Naive thymus-derived CD4-positive, alpha-beta T cell (primary cell): ENCODE measurements at regions not wholly inside any gene's neighbourhood (a gene's known extent, or its start where the extent isn't known, plus 50 kb on each side); places are given as distances from the start of the nearest gene placed in this dataset.
"Not testable (repeated sequence)": the region's sequence is repeated elsewhere in the genome, so short reads cannot be mapped to it uniquely, and the experiment has no call there.

ENCODE experiments used
- ATAC-seq: fragments of 150-1000 bp; cut with Tn5 transposase; 2 replicates; pipeline ENCODE4 v1.10.0; 2021; ENCODE audit warnings: mild to moderate bottlenecking, moderate library complexity
- CTCF ChIA-PET: fragments of 350-600 bp; sonication (Branson Sonifier 250); formaldehyde crosslinking; loops from one replicate; lab custom pipeline; 2021; ENCODE audit warnings: antibody characterized with exemption; lab: Charles Lee
- POLR2A ChIA-PET: fragments of 350-600 bp; sonication (Branson Sonifier 250); formaldehyde crosslinking; loops from one replicate; lab custom pipeline; 2021; ENCODE audit warnings: antibody characterized with exemption, inconsistent platforms; lab: Charles Lee
- DNase-seq, 9 donors: peaks; one replicate each; pipeline versions ENCODE4 v3.0.0 to v3.0.0-alpha.2; 2020 to 2022; ENCODE audit warnings: mixed read lengths in 1 of 9
- H3K27ac ChIP-seq: one replicate; pipeline ENCODE4 v1.7.0; 2013; ENCODE audit warnings: mild to moderate bottlenecking, low read depth, low read length, moderate library complexity
- H3K27me3 ChIP-seq, 2 donors: one replicate each; pipeline ENCODE4 v1.7.0; 2013; ENCODE audit warnings: low read length in 2 of 2, mild to moderate bottlenecking in 2 of 2, moderate library complexity in 2 of 2; ENCODE audit not compliant: control insufficient read depth in 2 of 2, insufficient read depth in 2 of 2
- H3K36me3 ChIP-seq, 3 experiments: 1 replicate in 2 of 3; 2 replicates in 1 of 3; pipeline ENCODE4 v1.7.0; 2013; ENCODE audit warnings: low read length in 3 of 3, mild to moderate bottlenecking in 3 of 3, moderate library complexity in 1 of 3; ENCODE audit not compliant: insufficient read depth in 3 of 3, control insufficient read depth in 2 of 3
- H3K4me1 ChIP-seq, 2 donors: one replicate each; pipeline ENCODE4 v1.7.0; 2013; ENCODE audit warnings: low read length in 2 of 2, mild to moderate bottlenecking in 2 of 2, moderate library complexity in 1 of 2; ENCODE audit not compliant: control insufficient read depth in 2 of 2, insufficient read depth in 2 of 2
- H3K4me3 ChIP-seq: 2 replicates; pipeline ENCODE4 v1.7.0; 2013; ENCODE audit warnings: mild to moderate bottlenecking, low read length
- H3K9me3 ChIP-seq, 3 experiments: 1 replicate in 2 of 3; 2 replicates in 1 of 3; pipeline ENCODE4 v1.7.0; 2013; ENCODE audit warnings: low read length in 3 of 3; ENCODE audit not compliant: control insufficient read depth in 2 of 3
- H3K27ac Mint-ChIP-seq, 9 donors: one replicate each; pipeline ENCODE4 v1.8.0; 2020 to 2022; ENCODE audit warnings: mixed read lengths in 9 of 9, mild to moderate bottlenecking in 8 of 9, moderate library complexity in 5 of 9, inconsistent platforms in 2 of 9
- H3K27me3 Mint-ChIP-seq, 5 donors: one replicate each; pipeline ENCODE4 v1.8.0; 2021 to 2022; ENCODE audit warnings: mixed read lengths in 5 of 5, mild to moderate bottlenecking in 1 of 5
- H3K36me3 Mint-ChIP-seq, 5 donors: one replicate each; pipeline ENCODE4 v1.8.0; 2020 to 2022; ENCODE audit warnings: mixed read lengths in 5 of 5, mild to moderate bottlenecking in 3 of 5, inconsistent platforms in 1 of 5
- H3K4me1 Mint-ChIP-seq, 7 donors: one replicate each; pipeline ENCODE4 v1.8.0; 2020 to 2022; ENCODE audit warnings: mixed read lengths in 7 of 7, mild to moderate bottlenecking in 3 of 7, inconsistent platforms in 1 of 7
- H3K4me3 Mint-ChIP-seq, 10 donors: one replicate each; pipeline ENCODE4 v1.8.0; 2020 to 2022; ENCODE audit warnings: mild to moderate bottlenecking in 10 of 10, mixed read lengths in 10 of 10, moderate library complexity in 6 of 10, inconsistent platforms in 2 of 10
- H3K9me3 Mint-ChIP-seq, 11 donors: one replicate each; pipeline ENCODE4 v1.8.0; 2020 to 2022; ENCODE audit warnings: mixed read lengths in 11 of 11, mild to moderate bottlenecking in 4 of 11, inconsistent platforms in 1 of 11, moderate library complexity in 1 of 11
- intact Hi-C, 2 donors: fragments of 100-400 bp; cut with micrococcal nuclease; formaldehyde crosslinking; loops; one replicate each; pipeline ENCODE4 v1.15.1; 2023

GRCh38 chr9:38171926-38172325 is 102.9 kb upstream of the SHB start:
- Histone ChIP-seq H3K36me3 (no peaks in the 10 kb centered on the region), H3K27ac (no peak overlapping the region), H3K27me3 (no peaks in the 10 kb centered on the region), H3K4me1 (no peaks in the 10 kb centered on the region), H3K9me3 (peaks cover 0 to 15% (median 0%) of the 10 kb centered on the region in 3 experiments), H3K4me3 (no peak overlapping the region)
- H3K9me3 Mint-ChIP-seq, result peaks cover 5 to 32% (median 18%) of the 10 kb centered on the region in 11 donors
- H3K27me3 Mint-ChIP-seq, result peaks cover 0 to 14% (median 2%) of the 10 kb centered on the region in 5 donors
- H3K4me3 Mint-ChIP-seq, result no peak overlapping the region
- intact Hi-C loops, result no loop called here
- ChIA-PET POLR2A (no interaction called here), CTCF (no interaction called here)
- peaks cover 0 to 21% (median 1%) of the 10 kb centered on the region in 5 donors for H3K36me3 Mint-ChIP-seq
- DNase-seq, result no peak
- H3K4me1 Mint-ChIP-seq, result no peaks in the 10 kb centered on the region
- no peak for ATAC-seq
- no peak overlapping the region for H3K27ac Mint-ChIP-seq

- POLR2A ChIA-PET, result no interaction called here
Observed at GRCh38 chr9:38171538-38171884, 102.5 kb upstream of the SHB start.

GRCh38 chr9:38170763-38171537 is 101.9 kb upstream of the SHB start:
- H3K27me3 ChIP-seq, H3K27ac Mint-ChIP-seq, intact Hi-C loops, H3K36me3 ChIP-seq, H3K27ac ChIP-seq, ATAC-seq, H3K4me1 Mint-ChIP-seq, H3K4me3 Mint-ChIP-seq, H3K4me3 ChIP-seq, DNase-seq, H3K4me1 ChIP-seq, POLR2A ChIA-PET: not testable (repeated sequence)
- H3K9me3 ChIP-seq, result peaks cover 0 to 15% (median 0%) of the 10 kb centered on the region in 3 experiments
- CTCF ChIA-PET, result interaction anchor here (1.3 kb wide), 1 partner anchor 83 kb away, joined by 4 read pairs; no protein-coding TSS in a partner anchor
- Mint-ChIP-seq H3K27me3 (peaks cover 0 to 19% (median 2%) of the 10 kb centered on the region in 5 donors), H3K36me3 (peaks cover 0 to 21% (median 1%) of the 10 kb centered on the region in 5 donors), H3K9me3 (peaks cover 5 to 32% (median 18%) of the 10 kb centered on the region in 11 donors)

More at GRCh38 chr9:38171538-38171884, 102.5 kb upstream of the SHB start:
- no peaks in the 10 kb centered on the region for H3K36me3 ChIP-seq
- peaks cover 0 to 19% (median 2%) of the 10 kb centered on the region in 5 donors for H3K27me3 Mint-ChIP-seq
- intact Hi-C loops, result no loop called here
- peaks cover 0 to 21% (median 1%) of the 10 kb centered on the region in 5 donors for H3K36me3 Mint-ChIP-seq
- H3K4me1 Mint-ChIP-seq, result no peaks in the 10 kb centered on the region
- H3K4me1 ChIP-seq, result no peaks in the 10 kb centered on the region
- CTCF ChIA-PET, result interaction anchor here (1.3 kb wide), 1 partner anchor 84 kb away, joined by 4 read pairs; no protein-coding TSS in a partner anchor
- no peak overlapping the region for H3K27ac ChIP-seq
- no peaks in the 10 kb centered on the region for H3K27me3 ChIP-seq
- H3K4me3 Mint-ChIP-seq, result no peak overlapping the region
- no peak overlapping the region for H3K4me3 ChIP-seq
- H3K27ac Mint-ChIP-seq, result no peak overlapping the region
- H3K9me3 Mint-ChIP-seq, result peaks cover 5 to 32% (median 18%) of the 10 kb centered on the region in 11 donors
- H3K9me3 ChIP-seq, result peaks cover 0 to 15% (median 0%) of the 10 kb centered on the region in 3 experiments
- DNase-seq, result no peak
- no peak for ATAC-seq

GRCh38 chr9:38170155-38170554 is 101.1 kb upstream of the SHB start:
- H3K4me3 Mint-ChIP-seq, H3K4me3 ChIP-seq, intact Hi-C loops, POLR2A ChIA-PET, H3K36me3 ChIP-seq, H3K27me3 ChIP-seq, H3K27ac ChIP-seq, DNase-seq, H3K4me1 Mint-ChIP-seq, H3K4me1 ChIP-seq, ATAC-seq, H3K27ac Mint-ChIP-seq: not testable (repeated sequence)
- peaks cover 0 to 21% (median 1%) of the 10 kb centered on the region in 5 donors for H3K36me3 Mint-ChIP-seq
- peaks cover 5 to 32% (median 18%) of the 10 kb centered on the region in 11 donors for H3K9me3 Mint-ChIP-seq
- H3K27me3 Mint-ChIP-seq, result peaks cover 0 to 19% (median 2%) of the 10 kb centered on the region in 5 donors
- peaks cover 0 to 15% (median 0%) of the 10 kb centered on the region in 3 experiments for H3K9me3 ChIP-seq
- CTCF ChIA-PET, result interaction anchor here (1.3 kb wide), 1 partner anchor 83 kb away, joined by 4 read pairs; no protein-coding TSS in a partner anchor

- no peak overlapping the region for H3K27ac ChIP-seq
- no peaks in the 10 kb centered on the region for H3K36me3 ChIP-seq
- no peaks in the 10 kb centered on the region for H3K4me1 ChIP-seq
- Mint-ChIP-seq H3K27me3 (peaks cover 0 to 17% (median 3%) of the 10 kb centered on the region in 5 donors), H3K36me3 (peaks cover 0 to 20% (median 1%) of the 10 kb centered on the region in 5 donors), H3K4me3 (no peak overlapping the region), H3K4me1 (peaks cover 0 to 7% (median 4%) of the 10 kb centered on the region in 7 donors), H3K9me3 (peaks cover 5 to 25% (median 16%) of the 10 kb centered on the region in 11 donors), H3K27ac (no peak overlapping the region)
- ATAC-seq (no peak), DNase-seq (no peak)
- CTCF ChIA-PET, result no interaction called here
- H3K4me3 ChIP-seq, result no peak overlapping the region
- intact Hi-C loops, result no loop called here
- no peaks in the 10 kb centered on the region for H3K27me3 ChIP-seq
- peaks cover 0 to 10% (median 0%) of the 10 kb centered on the region in 3 experiments for H3K9me3 ChIP-seq
- POLR2A ChIA-PET, result no interaction called here
Observed at GRCh38 chr9:38166501-38166900, 97.5 kb upstream of the SHB start.

GRCh38 chr9:38164659-38165221 is 95.7 kb upstream of the SHB start:
- Mint-ChIP-seq H3K36me3 (peaks cover 0 to 7% (median under 1%) of the 10 kb centered on the region in 5 donors), H3K27me3 (peaks cover 0 to 17% (median 0%) of the 10 kb centered on the region in 5 donors), H3K4me3 (no peak overlapping the region), H3K4me1 (peaks cover 0 to 10% (median 4%) of the 10 kb centered on the region in 7 donors), H3K27ac (peak overlapping the region in 1 of 9 donors; percentile 4), H3K9me3 (peaks cover under 1 to 8% (median 5%) of the 10 kb centered on the region in 11 donors)
- ATAC-seq (no peak), DNase-seq (no peak)
- no peak overlapping the region for H3K27ac ChIP-seq
- peaks cover 0 to 2% (median 0%) of the 10 kb centered on the region in 3 experiments for H3K9me3 ChIP-seq
- no peaks in the 10 kb centered on the region for H3K4me1 ChIP-seq
- ChIA-PET POLR2A (no interaction called here), CTCF (no interaction called here)
- no peaks in the 10 kb centered on the region for H3K36me3 ChIP-seq
- no peak overlapping the region for H3K4me3 ChIP-seq
- intact Hi-C loops, result no loop called here
- no peaks in the 10 kb centered on the region for H3K27me3 ChIP-seq
